IMR-90 (cell line): ENCODE measurements at regions not wholly inside any gene's neighbourhood (a gene's known extent, or its start where the extent isn't known, plus 50 kb on each side); places are given as distances from the start of the nearest gene placed in this dataset.

Experiments used
- CEBPB ChIP-seq: IDR thresholded peaks from 2 replicates; pipeline ENCODE4 v1.6.1; 2012; ENCODE audit warnings: low read depth, low read length, improper control_type of control experiment
- MAFK ChIP-seq: IDR thresholded peaks from 2 replicates; pipeline ENCODE4 v1.6.1; 2012; ENCODE audit warnings: low read depth, low read length, improper control_type of control experiment
- MAZ ChIP-seq: IDR thresholded peaks from 2 replicates; pipeline ENCODE4 v1.6.1; 2012; ENCODE audit warnings: low read depth, mild to moderate bottlenecking, low read length, improper control_type of control experiment, moderate library complexity, borderline replicate concordance
- MXI1 ChIP-seq: IDR thresholded peaks from 2 replicates; pipeline ENCODE4 v1.6.1; 2012; ENCODE audit warnings: low read depth, mild to moderate bottlenecking, low read length, moderate library complexity, borderline replicate concordance
- POLR2A ChIP-seq: IDR thresholded peaks from 2 replicates; pipeline ENCODE4 v1.6.1; 2012; ENCODE audit warnings: mild to moderate bottlenecking, low read depth, low read length
- RAD21 ChIP-seq: IDR thresholded peaks from 2 replicates; pipeline ENCODE4 v1.6.1; 2012; ENCODE audit warnings: low read length, improper control_type of control experiment
- RFX5 ChIP-seq: IDR thresholded peaks from 2 replicates; pipeline ENCODE4 v1.8.0; 2012; ENCODE audit warnings: low read depth, mild to moderate bottlenecking, low read length, moderate library complexity
- SMC3 ChIP-seq: fragments of 150-350 bp; IDR thresholded peaks from 2 replicates; pipeline ENCODE4 v1.6.1; 2016; ENCODE audit warnings: low read depth, mild to moderate bottlenecking, antibody characterized with exemption, low read length, moderate library complexity
- TF ChIP-seq, protein P1 (sequence below): conservative IDR thresholded peaks from 2 replicates; pipeline ENCODE4 v1.5.1; 2012; ENCODE audit warnings: mild to moderate bottlenecking, low read depth, low read length, improper control_type of control experiment
- TF ChIP-seq, protein P2 (sequence below): fragments of 150-350 bp; IDR thresholded peaks from 2 replicates; pipeline ENCODE4 v1.6.1; 2016; ENCODE audit warnings: low read depth, mild to moderate bottlenecking, low read length, moderate library complexity, borderline replicate concordance
- TF ChIP-seq, protein P3 (sequence below): fragments of 150-350 bp; IDR thresholded peaks from 2 replicates; pipeline ENCODE4 v1.6.1; 2017; ENCODE audit warnings: mild to moderate bottlenecking, antibody characterized with exemption, low read length, low read depth

- TF ChIP-seq, protein P1, sequence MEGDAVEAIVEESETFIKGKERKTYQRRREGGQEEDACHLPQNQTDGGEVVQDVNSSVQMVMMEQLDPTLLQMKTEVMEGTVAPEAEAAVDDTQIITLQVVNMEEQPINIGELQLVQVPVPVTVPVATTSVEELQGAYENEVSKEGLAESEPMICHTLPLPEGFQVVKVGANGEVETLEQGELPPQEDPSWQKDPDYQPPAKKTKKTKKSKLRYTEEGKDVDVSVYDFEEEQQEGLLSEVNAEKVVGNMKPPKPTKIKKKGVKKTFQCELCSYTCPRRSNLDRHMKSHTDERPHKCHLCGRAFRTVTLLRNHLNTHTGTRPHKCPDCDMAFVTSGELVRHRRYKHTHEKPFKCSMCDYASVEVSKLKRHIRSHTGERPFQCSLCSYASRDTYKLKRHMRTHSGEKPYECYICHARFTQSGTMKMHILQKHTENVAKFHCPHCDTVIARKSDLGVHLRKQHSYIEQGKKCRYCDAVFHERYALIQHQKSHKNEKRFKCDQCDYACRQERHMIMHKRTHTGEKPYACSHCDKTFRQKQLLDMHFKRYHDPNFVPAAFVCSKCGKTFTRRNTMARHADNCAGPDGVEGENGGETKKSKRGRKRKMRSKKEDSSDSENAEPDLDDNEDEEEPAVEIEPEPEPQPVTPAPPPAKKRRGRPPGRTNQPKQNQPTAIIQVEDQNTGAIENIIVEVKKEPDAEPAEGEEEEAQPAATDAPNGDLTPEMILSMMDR, result no peak
- no peak for TF ChIP-seq POLR2A
- TF ChIP-seq CEBPB, result no peak
- no peak for TF ChIP-seq MAFK
- TF ChIP-seq, protein P2, sequence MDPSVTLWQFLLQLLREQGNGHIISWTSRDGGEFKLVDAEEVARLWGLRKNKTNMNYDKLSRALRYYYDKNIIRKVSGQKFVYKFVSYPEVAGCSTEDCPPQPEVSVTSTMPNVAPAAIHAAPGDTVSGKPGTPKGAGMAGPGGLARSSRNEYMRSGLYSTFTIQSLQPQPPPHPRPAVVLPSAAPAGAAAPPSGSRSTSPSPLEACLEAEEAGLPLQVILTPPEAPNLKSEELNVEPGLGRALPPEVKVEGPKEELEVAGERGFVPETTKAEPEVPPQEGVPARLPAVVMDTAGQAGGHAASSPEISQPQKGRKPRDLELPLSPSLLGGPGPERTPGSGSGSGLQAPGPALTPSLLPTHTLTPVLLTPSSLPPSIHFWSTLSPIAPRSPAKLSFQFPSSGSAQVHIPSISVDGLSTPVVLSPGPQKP, result no peak
- no peak for TF ChIP-seq RFX5
- TF ChIP-seq MAZ, result no peak
- no peak for TF ChIP-seq SMC3
- no peak for TF ChIP-seq RAD21
- TF ChIP-seq MXI1, result no peak
- TF ChIP-seq, protein P3, sequence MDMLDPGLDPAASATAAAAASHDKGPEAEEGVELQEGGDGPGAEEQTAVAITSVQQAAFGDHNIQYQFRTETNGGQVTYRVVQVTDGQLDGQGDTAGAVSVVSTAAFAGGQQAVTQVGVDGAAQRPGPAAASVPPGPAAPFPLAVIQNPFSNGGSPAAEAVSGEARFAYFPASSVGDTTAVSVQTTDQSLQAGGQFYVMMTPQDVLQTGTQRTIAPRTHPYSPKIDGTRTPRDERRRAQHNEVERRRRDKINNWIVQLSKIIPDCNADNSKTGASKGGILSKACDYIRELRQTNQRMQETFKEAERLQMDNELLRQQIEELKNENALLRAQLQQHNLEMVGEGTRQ, result no peak
These were observed 94.8 kb upstream of the CNKSR3 start for GRCh38 chr6:154605178-154605881.
